Peyer's patch (tissue), 4 donors: ENCODE measurements at regions not wholly inside any gene's neighbourhood (a gene's known extent, or its start where the extent isn't known, plus 50 kb on each side); places are given as distances from the start of the nearest gene placed in this dataset.
A peak's percentile ranks its signal among the peaks of the same experiment; 100 is the strongest.
"Not testable (repeated sequence)": the region's sequence is repeated elsewhere in the genome, so short reads cannot be mapped to it uniquely, and the experiment has no call there.

Source experiments
- DNase-seq, 3 donors: peaks; one replicate each; pipeline ENCODE4 v3.0.0-alpha.2; 2017 to 2019
- H3K27ac ChIP-seq, 4 donors: fragments of 200-600 bp; sonication (generic); one replicate each; pipeline ENCODE4 v1.5.1; 2016 to 2019
- H3K27me3 ChIP-seq, 2 donors: fragments of 200-600 bp; sonication (generic); one replicate each; pipeline ENCODE4 v1.5.1; 2019
- H3K36me3 ChIP-seq, 3 donors: fragments of 200-600 bp; sonication (generic); one replicate each; pipeline ENCODE4 v1.5.1; 2016 to 2019
- H3K4me1 ChIP-seq, 4 donors: fragments of 200-600 bp; sonication (generic); one replicate each; pipeline ENCODE4 v1.5.1; 2016 to 2019
- H3K4me3 ChIP-seq, 4 donors: fragments of 200-600 bp; sonication (generic); 1 replicate in 3 of 4; 2 replicates in 1 of 4; pipeline ENCODE4 v1.5.1; 2016 to 2019; ENCODE audit warnings: mild to moderate bottlenecking in 1 of 4
- H3K9me3 ChIP-seq, 4 donors: fragments of 200-600 bp; sonication (generic); one replicate each; pipeline ENCODE4 v1.5.1; 2016 to 2019; ENCODE audit warnings: mild to moderate bottlenecking in 1 of 4
- POLR2A ChIP-seq, 2 donors: fragments of 450-650 bp; IDR thresholded peaks; one replicate each; pipeline ENCODE4 v1.5.1; 2017; ENCODE audit warnings: antibody characterized with exemption in 2 of 2, mild to moderate bottlenecking in 2 of 2, moderate library complexity in 2 of 2
- TF ChIP-seq, protein P1 (sequence below), 6 experiments: fragments of 450-650 bp in 4 of 6; fragments of 200-600 bp in 2 of 6; sonication (generic) in 1 of 6; IDR thresholded peaks; one replicate each; pipeline ENCODE4 v1.5.1; 2017 to 2019; ENCODE audit warnings: antibody characterized with exemption in 6 of 6, mild to moderate bottlenecking in 3 of 6, moderate library complexity in 1 of 6

DNA sequence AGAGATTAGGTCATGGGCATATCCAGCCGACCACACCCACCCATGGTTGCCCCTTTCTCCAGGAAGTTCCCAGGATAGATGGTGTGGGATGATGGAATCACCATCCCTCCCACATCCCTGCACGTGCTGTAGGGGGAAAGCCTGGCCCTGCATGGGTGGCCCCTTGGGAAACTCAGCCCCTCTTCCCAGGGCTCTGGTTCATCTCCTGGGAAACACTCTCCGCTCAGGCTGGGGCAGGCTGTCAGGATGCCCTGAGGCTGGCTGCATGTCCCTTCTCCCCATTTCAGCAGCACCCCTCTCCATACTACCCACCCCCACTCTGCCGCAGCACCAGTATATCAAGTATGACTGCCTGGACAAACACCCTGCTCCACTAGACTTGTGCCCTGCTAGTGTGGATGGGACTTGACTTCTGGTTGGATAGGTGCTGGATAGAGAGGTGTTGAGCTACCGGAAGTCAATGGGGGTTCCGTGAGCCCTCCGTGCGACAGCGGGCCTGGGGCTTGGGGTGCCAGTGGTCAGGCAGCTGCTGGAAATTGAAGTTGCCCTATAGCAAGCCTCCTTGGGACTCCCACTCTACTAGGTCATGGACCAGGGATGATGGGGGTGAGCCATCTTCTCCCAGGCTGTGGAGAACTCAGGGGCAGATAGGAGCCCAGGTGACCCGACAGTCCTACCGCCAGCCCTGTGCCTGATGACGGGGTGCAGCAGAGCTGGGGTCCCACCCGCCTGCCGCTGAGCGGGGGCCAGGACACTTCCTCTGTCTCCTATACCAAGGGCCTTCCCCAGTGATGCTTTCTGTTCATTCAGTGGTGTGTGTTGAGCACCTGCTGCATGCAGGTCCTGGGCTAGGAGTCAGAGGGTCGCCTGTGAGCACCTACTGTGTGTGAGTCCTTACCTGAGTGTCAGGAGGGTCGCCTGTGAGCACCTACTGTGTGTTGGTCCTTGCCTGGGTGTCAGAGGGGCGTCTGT, 69.4 kb upstream of the COL5A1 start:
- no peaks in the 10 kb centered on the region for H3K27me3 ChIP-seq
- H3K9me3 ChIP-seq, result peaks cover 0 to under 1% (median 0%) of the 10 kb centered on the region in 4 donors
- peak; percentile 12 to 36 (median 36) for DNase-seq
- no peak for TF ChIP-seq POLR2A (IDR thresholded peaks at IDR 0.05)
- TF ChIP-seq, protein P1, sequence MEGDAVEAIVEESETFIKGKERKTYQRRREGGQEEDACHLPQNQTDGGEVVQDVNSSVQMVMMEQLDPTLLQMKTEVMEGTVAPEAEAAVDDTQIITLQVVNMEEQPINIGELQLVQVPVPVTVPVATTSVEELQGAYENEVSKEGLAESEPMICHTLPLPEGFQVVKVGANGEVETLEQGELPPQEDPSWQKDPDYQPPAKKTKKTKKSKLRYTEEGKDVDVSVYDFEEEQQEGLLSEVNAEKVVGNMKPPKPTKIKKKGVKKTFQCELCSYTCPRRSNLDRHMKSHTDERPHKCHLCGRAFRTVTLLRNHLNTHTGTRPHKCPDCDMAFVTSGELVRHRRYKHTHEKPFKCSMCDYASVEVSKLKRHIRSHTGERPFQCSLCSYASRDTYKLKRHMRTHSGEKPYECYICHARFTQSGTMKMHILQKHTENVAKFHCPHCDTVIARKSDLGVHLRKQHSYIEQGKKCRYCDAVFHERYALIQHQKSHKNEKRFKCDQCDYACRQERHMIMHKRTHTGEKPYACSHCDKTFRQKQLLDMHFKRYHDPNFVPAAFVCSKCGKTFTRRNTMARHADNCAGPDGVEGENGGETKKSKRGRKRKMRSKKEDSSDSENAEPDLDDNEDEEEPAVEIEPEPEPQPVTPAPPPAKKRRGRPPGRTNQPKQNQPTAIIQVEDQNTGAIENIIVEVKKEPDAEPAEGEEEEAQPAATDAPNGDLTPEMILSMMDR (IDR thresholded peaks at IDR 0.05), result no peak
- H3K27ac ChIP-seq, result no peak overlapping the region
- no peak overlapping the region for H3K4me3 ChIP-seq
- no peaks in the 10 kb centered on the region for H3K4me1 ChIP-seq
- no peaks in the 10 kb centered on the region for H3K36me3 ChIP-seq

DNA sequence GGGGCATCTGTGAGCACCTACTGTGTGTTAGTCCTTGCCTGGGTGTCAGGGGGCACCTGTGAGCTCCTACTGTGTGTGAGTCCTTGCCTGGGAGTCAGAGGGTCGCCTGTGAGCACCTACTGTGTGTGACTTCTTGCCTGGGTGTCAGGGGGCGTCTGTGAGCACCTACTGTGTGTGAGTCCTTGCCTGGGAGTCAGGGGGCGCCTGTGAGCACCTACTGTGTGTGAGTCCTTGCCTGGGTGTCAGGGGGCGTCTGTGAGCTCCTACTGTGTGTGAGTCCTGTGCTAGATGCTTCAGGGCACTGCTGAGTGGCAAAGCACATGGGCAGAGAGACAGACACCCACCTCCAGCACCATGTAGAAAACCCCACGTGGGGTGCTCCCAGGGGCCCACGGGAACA, 66.9 kb upstream of the COL5A1 start:
- not testable (repeated sequence) for H3K36me3 ChIP-seq, H3K27me3 ChIP-seq, H3K4me1 ChIP-seq, H3K9me3 ChIP-seq, H3K27ac ChIP-seq, H3K4me3 ChIP-seq
- peak in 1 of 3 donors; percentile 13 for DNase-seq

DNA sequence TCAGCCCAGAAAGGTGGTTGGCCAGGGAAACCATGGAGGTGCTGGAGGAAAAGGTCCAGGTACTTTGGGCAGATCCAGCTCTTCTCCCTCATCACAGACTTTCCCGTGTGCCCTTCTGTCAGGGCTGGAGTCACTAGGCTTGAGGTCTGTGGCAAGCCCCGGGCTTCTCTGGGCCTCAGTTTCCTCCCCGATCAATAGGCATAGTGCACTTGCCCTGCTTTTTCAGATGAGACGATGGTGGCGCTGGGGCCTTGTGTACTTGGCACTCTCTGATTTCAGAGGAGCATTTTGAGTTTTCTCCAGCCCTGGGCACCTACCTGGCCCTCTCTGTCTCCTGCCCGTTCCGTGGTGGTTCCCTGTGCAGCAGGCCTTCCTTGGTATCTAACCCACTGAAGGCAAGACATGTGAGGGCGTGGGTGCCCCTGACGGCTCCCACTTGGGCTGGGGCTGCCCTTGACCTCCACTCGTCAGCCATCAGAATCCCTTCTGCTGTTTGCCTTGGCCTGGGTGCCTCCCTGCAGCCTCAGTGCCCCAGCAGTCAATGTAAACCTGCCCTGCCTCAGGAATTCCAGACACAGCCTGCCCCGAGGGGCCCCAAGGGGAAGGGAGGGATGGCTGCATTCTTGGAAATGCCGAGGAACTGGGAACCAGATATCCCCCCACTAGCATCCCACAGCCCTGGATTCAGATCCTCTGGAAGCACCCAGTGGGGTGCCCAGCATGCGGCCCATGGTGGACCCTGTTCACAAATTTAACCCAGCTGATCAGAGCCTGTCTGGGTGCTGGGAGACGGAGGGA, 66.3 kb upstream of the COL5A1 start:
- H3K4me1 ChIP-seq, result no peaks in the 10 kb centered on the region
- no peaks in the 10 kb centered on the region for H3K27me3 ChIP-seq
- H3K9me3 ChIP-seq, result no peaks in the 10 kb centered on the region
- H3K27ac ChIP-seq, result no peak overlapping the region
- DNase-seq, result peak; percentile 2 to 27 (median 24)
- no peak overlapping the region for H3K4me3 ChIP-seq
- no peaks in the 10 kb centered on the region for H3K36me3 ChIP-seq
- no peak for TF ChIP-seq POLR2A (IDR thresholded peaks at IDR 0.05)
- TF ChIP-seq, protein P1 (IDR thresholded peaks at IDR 0.05), result no peak

DNA sequence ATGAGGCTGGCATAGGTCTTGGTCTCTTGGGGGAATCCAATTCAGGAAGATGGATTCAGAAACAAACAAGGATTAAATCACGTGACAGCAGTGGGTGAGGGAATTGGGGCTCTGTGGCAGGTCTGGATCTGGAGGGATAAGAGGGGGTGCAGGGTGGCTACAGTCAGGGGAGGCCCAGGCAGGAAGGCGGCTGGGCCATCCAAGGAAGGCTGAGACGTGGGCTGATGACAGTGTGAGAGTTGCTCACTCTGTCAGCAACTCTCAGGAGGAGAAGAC, 65.8 kb upstream of the COL5A1 start:
- Histone ChIP-seq H3K4me1 (no peaks in the 10 kb centered on the region), H3K4me3 (no peak overlapping the region), H3K27me3 (no peaks in the 10 kb centered on the region), H3K9me3 (no peaks in the 10 kb centered on the region), H3K36me3 (no peaks in the 10 kb centered on the region), H3K27ac (no peak overlapping the region)
- TF ChIP-seq POLR2A (IDR thresholded peaks at IDR 0.05), result no peak
- TF ChIP-seq, protein P1 (IDR thresholded peaks at IDR 0.05), result no peak
- DNase-seq, result peak in 1 of 3 donors; percentile 9

DNA sequence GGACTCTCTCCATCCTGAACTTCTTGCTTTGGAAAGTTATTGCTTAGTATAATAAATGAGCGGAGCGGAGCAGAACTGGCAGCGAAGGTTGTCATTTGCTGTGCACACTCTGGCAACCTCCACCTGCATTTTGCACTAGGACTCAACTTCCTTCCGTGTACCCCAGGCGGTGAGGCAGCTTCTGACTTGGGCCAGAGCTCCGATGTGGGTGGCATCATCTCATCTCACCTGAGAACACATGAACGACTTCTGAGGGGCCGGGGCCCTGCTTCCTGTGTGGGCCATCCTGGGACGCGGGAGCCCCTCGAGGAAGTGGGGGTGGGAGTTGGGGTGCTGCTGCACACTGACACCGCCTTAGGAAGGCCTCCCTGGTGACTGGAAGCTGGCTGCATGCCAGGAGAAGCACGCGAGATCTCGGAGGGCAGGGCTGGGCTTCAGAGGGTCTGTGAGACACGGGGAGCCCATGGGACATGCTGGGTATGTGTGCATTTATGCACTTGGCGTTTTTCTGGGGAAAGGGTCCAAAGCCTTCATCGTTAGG, 56.5 kb upstream of the COL5A1 start:
- TF ChIP-seq, protein P1 (IDR thresholded peaks at IDR 0.05), result no peak
- TF ChIP-seq POLR2A (IDR thresholded peaks at IDR 0.05), result no peak
- DNase-seq, result peak in 1 of 3 donors; percentile 45
- no peak overlapping the region for H3K4me3 ChIP-seq
- H3K36me3 ChIP-seq, result no peaks in the 10 kb centered on the region
- no peaks in the 10 kb centered on the region for H3K4me1 ChIP-seq
- no peak overlapping the region for H3K27ac ChIP-seq
- H3K27me3 ChIP-seq, result no peaks in the 10 kb centered on the region
- H3K9me3 ChIP-seq, result no peaks in the 10 kb centered on the region
